ENCODE measurements at regions not wholly inside any gene's neighbourhood (a gene's known extent, or its start where the extent isn't known, plus 50 kb on each side); places are given as distances from the start of the nearest gene placed in this dataset.
"Not testable (repeated sequence)": the region's sequence is repeated elsewhere in the genome, so short reads cannot be mapped to it uniquely, and the experiment has no call there.

DNA sequence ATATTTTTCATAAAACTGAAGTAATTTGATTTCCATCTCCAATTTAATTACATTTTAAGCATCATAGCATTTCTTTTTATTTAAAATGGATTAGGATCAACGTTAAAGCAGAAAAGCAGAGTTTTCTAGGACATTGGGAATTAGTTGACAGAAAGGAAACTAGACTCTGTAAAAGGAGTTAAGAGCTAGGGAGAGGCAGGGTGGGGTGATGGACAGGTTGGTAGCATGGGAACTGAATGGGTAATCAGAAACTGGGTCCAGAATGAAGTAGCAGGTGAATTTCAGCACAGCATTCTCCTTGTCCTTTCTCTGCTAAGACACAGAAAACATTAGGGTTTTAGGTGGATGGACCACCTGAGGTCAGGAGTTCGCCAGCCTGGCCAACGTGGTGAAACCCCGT lies 97.6 kb downstream of the ANAPC4 start:
- DNase-seq (ENCODE audit: low read depth, low spot score): no peak

GRCh38 chr4:25477221-25477620 lies 100.2 kb downstream of the ANAPC4 start:
- no peak for DNase-seq (ENCODE audit: low read depth, low spot score)

DNA sequence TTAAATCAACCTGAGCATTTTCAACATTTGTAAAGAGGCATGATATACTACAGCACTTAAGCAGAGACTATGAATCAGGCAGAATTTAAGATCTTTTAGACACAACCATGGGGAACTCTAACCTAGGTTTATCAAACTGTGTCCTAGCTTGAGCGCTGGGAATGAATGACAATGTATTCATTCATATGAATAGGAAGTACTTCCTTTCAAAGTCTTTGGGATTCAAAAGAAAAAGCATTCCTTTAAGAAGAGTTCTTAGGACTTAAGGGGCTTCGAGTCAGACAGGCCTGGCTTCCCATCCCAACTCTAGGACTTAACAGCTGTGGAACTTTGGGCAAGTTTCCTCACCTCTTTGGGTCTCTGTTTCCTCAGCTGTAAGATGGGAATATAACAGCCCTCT lies 104.6 kb downstream of the ANAPC4 start:
- DNase-seq (ENCODE audit: low read depth, low spot score): peak; percentile 59

DNA sequence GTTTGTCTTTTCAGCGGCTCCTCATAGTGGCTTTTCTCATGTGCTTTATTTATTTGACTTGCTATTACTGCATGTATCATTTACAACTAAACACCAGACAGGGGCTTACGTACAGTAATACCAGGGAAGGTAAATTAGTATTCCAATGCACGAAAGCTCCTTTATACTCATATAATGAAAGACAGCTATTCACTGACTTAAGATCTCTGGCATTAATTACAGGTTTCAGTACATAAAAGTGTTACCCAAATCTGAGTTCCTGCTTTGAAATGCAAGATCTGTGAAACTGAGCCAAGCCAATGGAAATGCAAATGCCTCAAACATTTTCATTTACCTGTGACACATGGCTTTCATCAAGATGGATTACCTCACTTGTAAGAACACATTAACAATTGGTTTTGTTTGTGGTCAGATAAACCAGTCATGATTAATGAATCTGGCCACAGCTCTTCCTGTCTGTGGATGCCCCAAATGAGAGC lies 107.2 kb downstream of the ANAPC4 start:
- no peak for DNase-seq (ENCODE audit: low read depth, low spot score)

- no peak for DNase-seq (ENCODE audit: low read depth, low spot score)
Observed at GRCh38 chr4:25485104-25485503, 108.0 kb downstream of the ANAPC4 start.

DNA sequence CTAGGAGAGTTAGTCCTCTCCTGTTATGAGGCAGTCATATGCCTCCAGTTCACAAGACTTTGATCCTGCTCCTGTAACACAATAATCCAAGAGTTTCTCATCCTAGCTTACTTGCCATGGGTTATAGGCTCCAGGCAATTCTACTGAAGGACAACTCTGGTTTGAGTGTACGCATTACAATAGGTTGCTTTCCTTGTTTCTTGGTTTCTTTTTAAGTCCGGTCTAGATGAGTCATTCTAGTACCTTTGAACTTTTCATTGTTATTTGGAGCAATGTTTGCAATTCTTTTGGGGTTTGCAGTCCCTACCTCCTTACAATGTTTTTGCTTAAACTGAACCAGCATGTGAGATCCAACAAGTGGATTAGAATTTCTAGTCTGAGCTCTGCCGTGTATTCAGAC lies 109.1 kb downstream of the ANAPC4 start:
- peak; percentile 12 for DNase-seq (ENCODE audit: low read depth, low spot score)

DNA sequence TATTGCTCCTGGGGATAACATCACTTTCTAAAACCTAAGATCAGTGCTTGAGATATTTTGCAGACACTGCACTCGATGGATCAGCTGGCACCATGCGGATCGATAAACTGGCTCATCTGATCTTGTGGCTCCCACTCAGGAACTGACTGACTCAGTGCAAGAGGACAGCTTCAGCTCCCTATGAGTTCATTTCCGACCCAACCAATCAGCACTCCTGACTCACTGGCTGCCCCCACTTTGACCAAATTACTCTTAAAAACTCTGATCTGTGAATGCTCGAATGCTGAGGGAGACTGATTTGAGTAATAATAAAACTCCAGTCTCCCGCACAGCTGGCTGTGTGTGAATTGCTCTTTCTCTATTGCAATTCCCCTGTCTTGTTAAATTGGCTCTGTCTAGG lies 110.1 kb downstream of the ANAPC4 start:
- DNase-seq (ENCODE audit: low read depth, low spot score): no peak

- no peak for DNase-seq (ENCODE audit: low read depth, low spot score)
Observed at GRCh38 chr4:25489253-25489797, 112.3 kb downstream of the ANAPC4 start.

DNA sequence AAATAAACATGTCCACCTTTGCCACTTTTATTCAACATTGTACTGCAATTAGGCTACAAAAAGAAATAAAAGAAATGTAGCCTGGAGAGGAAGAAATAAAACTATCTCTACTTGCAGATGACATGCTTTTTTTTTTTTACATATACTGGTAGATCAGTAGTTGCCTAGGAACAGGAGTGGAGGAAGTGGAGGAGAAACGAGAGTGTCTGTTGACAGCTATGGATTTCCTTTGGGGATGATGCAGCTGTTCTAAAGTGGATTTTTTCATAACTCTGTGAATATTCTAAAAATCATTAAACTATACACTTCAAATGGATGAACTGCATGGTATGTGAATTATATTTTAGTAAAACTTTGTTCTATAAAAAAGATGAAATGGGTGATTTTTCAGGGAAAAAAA lies 116.4 kb downstream of the ANAPC4 start:
- no peak for DNase-seq (ENCODE audit: low read depth, low spot score)

- DNase-seq (ENCODE audit: low read depth, low spot score): no peak
Observed at GRCh38 chr4:25494166-25494565, 117.1 kb downstream of the ANAPC4 start.

- DNase-seq (ENCODE audit: low read depth, low spot score): no peak
Observed at GRCh38 chr4:25500626-25501316, 123.7 kb downstream of the ANAPC4 start.

DNA sequence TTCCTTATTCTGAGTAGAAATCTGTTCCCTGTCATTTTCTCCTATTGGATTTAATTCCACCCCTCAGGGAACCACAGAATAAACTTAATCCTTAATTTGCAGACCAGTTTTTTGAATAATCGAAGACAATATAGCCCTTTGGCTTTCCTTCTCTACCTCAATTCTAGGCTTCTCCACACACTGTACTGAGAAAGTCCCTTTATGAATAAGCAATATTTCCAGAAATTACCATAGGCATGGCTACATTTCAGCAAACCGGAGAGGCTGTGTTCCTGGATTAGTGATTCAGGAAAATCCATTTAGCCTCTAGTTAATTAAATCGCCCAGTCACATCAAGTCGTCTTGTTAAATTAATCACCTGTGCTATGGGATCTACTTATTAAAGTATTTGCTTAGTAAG lies 125.1 kb downstream of the ANAPC4 start:
- DNase-seq (ENCODE audit: low read depth, low spot score): no peak

- no peak for DNase-seq (ENCODE audit: low read depth, low spot score)
Observed at GRCh38 chr4:25503779-25504178, 126.7 kb downstream of the ANAPC4 start.

- no peak for DNase-seq (ENCODE audit: low read depth, low spot score)
Observed at GRCh38 chr4:25504932-25505636, 128.0 kb downstream of the ANAPC4 start.

DNA sequence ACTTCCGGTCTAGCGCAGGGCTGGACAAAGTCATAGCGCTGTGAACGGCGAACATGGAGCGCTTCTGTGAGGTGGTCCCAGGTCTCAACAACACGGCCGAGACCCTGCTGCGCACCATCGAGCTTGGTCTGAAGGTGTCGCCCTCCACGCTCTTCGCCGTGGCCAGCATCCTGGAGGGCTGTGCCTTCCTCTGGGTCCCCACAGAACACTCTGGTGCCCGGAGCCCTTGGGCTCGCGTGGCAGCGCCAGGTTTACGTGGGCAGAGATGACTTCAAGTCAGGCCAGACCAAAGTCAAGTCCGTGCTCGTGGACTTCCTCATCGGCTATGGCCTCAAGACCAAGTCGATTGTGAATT lies 128.6 kb downstream of the ANAPC4 start:
- no peak for DNase-seq (ENCODE audit: low read depth, low spot score)

GRCh38 chr4:25506032-25506571 lies 129.0 kb downstream of the ANAPC4 start:
- DNase-seq (ENCODE audit: low read depth, low spot score): no peak

- DNase-seq (ENCODE audit: low read depth, low spot score): no peak
Observed at GRCh38 chr4:25509646-25510045, 132.6 kb downstream of the ANAPC4 start.

- DNase-seq (ENCODE audit: low read depth, low spot score): not testable (repeated sequence)
Observed at GRCh38 chr4:25511823-25512222, 134.8 kb downstream of the ANAPC4 start.

DNA sequence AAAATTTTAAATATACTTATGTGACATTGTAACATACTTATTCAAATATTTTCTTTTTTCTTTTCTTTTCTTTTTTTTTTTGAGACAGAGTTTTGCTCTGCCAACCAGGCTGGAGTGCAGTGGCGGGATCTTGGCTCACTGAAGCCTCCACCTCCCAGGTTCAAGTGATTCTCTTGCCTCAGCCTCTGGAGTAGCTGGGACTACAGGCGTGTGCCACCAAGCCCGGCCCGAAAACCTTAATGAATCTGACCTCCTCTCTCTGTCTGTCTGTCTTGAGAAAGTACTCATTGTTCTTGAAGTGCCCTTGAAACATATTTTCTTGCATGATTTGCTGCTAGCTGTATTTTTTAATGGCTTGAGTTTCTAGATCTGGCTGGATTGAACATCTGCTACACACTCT lies 136.8 kb downstream of the ANAPC4 start:
- DNase-seq (ENCODE audit: low read depth, low spot score): no peak

DNA sequence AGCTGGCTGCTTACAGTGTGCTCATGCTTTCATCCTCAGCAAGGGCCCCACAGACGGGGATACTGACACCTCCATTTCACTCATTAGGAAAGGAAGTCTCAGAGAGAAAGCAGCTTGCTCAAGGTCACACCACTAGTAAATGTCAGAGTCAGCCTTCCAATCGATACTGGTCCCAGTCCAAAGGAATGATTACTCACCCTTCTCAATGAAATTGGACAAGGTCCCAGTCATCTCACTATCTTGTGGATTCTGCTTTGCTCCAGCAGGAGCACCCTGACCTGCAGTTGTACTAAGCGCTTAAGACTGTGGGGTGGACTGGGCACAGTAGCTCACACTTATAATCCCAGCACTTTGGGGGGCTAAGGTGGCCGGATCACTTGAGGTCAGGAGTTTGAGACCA lies 132.2 kb upstream of the SLC34A2 start:
- DNase-seq (ENCODE audit: low read depth, low spot score): no peak

GRCh38 chr4:25524663-25525062 lies 131.0 kb upstream of the SLC34A2 start:
- no peak for DNase-seq (ENCODE audit: low read depth, low spot score)

DNA sequence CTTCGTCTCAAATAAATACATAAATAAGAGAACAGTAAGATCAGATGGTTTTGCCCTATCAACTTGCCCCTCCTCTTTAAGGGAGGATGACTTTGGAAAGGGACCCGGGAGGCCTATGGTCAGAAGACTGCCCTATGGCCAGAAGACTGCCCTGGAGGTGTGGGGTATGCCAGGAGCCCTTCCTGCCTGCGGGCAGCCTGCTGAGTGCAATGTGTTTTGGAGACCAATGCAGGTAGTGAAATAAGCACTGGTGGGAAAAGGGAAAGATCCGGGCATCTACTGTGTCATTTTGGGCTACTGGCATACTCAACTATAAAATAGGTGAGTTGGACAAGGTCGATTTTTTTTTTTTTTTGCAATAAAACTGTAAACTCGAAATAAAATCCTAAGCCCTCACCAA lies 129.8 kb upstream of the SLC34A2 start:
- DNase-seq (ENCODE audit: low read depth, low spot score): no peak

- no peak for DNase-seq (ENCODE audit: low read depth, low spot score)
Observed at GRCh38 chr4:25527034-25527433, 128.6 kb upstream of the SLC34A2 start.

All from iPS DF 19.7 (cell line).